Prostate gland (tissue), 2 donors: ENCODE measurements at regions not wholly inside any gene's neighbourhood (a gene's known extent, or its start where the extent isn't known, plus 50 kb on each side); places are given as distances from the start of the nearest gene placed in this dataset.

Experiments used
- DNase-seq: peaks from one replicate; pipeline ENCODE4 v3.0.0-alpha.2; 2019; ENCODE audit warnings: low spot score
- H3K27ac ChIP-seq, 2 donors: fragments of 200-600 bp; sonication (generic); 2 replicates each; pipeline ENCODE4 v1.5.1; 2017 to 2019
- H3K27me3 ChIP-seq: fragments of 200-600 bp; sonication (generic); replicated peaks from 2 replicates; pipeline ENCODE4 v1.5.1; 2019; ENCODE audit not compliant: insufficient read depth
- H3K36me3 ChIP-seq, 2 donors: fragments of 200-600 bp; sonication (generic); 1 replicate in 1 of 2; 2 replicates in 1 of 2; pipeline versions ENCODE4 v1.5.1 to v1.8.1; 2017 to 2019
- H3K4me1 ChIP-seq: fragments of 200-600 bp; sonication (generic); replicated peaks from 2 replicates; pipeline ENCODE4 v1.5.1; 2019
- H3K4me3 ChIP-seq, 2 donors: fragments of 200-600 bp; sonication (generic); 2 replicates each; pipeline ENCODE4 v1.5.1; 2017 to 2019
- H3K9me3 ChIP-seq: fragments of 200-600 bp; sonication (generic); 2 replicates; pipeline ENCODE4 v1.5.1; 2017
- CTCF ChIP-seq, 4 experiments: fragments of 200-600 bp in 2 of 4; fragments of 450-650 bp in 2 of 4; sonication (generic) in 2 of 4; IDR thresholded peaks; 1 replicate in 3 of 4; 2 replicates in 1 of 4; pipeline ENCODE4 v1.5.1; 2016 to 2019; ENCODE audit warnings: antibody characterized with exemption in 4 of 4, mild to moderate bottlenecking in 2 of 4, moderate library complexity in 2 of 4
- POLR2A ChIP-seq: fragments of 450-650 bp; IDR thresholded peaks from one replicate; pipeline ENCODE4 v1.6.1; 2016; ENCODE audit warnings: antibody characterized with exemption, mild to moderate bottlenecking
- POLR2AphosphoS5 ChIP-seq: sonication (generic); formaldehyde crosslinking; IDR thresholded peaks from one replicate; pipeline ENCODE4 v1.6.1; 2017; ENCODE audit warnings: antibody characterized with exemption
- WGBS: methylation state at CpG from one replicate; pipeline ENCODE4 v1.1.5; 2018; 5-methylcytosine and 5-hydroxymethylcytosine counted together
- intact Hi-C: fragments of 100-400 bp; cut with DNase I; formaldehyde crosslinking; loops from one replicate; pipeline ENCODE4 v1.14.2; 2022

- intact Hi-C loops, result no loop called here
These were observed 835.7 kb downstream of the DCDC2C start for GRCh38 chr2:4539121-4539520.

GRCh38 chr2:4549666-4550210, 846.4 kb downstream of the DCDC2C start:
- intact Hi-C loops, result no loop called here
- TF ChIP-seq POLR2A (no peak), CTCF (IDR thresholded peaks at IDR 0.05) (no peak)
- Histone ChIP-seq H3K27me3 (no peaks in the 10 kb centered on the region), H3K9me3 (no peaks in the 10 kb centered on the region), H3K4me3 (no peak overlapping the region), H3K36me3 (no peaks in the 10 kb centered on the region), H3K27ac (no peak overlapping the region), H3K4me1 (no peaks in the 10 kb centered on the region)
- no peak for DNase-seq
- WGBS, result 88% methylated on average over 8 of the region's 8 CpGs

More at GRCh38 chr2:4539121-4539520, 835.7 kb downstream of the DCDC2C start:
- 94% methylated on average over 9 of the region's 9 CpGs for WGBS
- DNase-seq, result no peak
- Histone ChIP-seq H3K36me3 (no peaks in the 10 kb centered on the region), H3K4me3 (no peak overlapping the region), H3K27me3 (no peaks in the 10 kb centered on the region), H3K4me1 (no peaks in the 10 kb centered on the region), H3K27ac (no peak overlapping the region), H3K9me3 (no peaks in the 10 kb centered on the region)
- TF ChIP-seq CTCF (IDR thresholded peaks at IDR 0.05), result no peak

GRCh38 chr2:4551691-4552474, 848.5 kb downstream of the DCDC2C start:
- Histone ChIP-seq H3K4me1 (no peaks in the 10 kb centered on the region), H3K9me3 (no peaks in the 10 kb centered on the region), H3K27me3 (no peaks in the 10 kb centered on the region), H3K27ac (no peak overlapping the region), H3K4me3 (no peak overlapping the region), H3K36me3 (no peaks in the 10 kb centered on the region)
- no peak for DNase-seq
- 63% methylated on average over 9 of the region's 9 CpGs for WGBS
- intact Hi-C loops, result no loop called here
- no peak for TF ChIP-seq CTCF (IDR thresholded peaks at IDR 0.05)
- TF ChIP-seq POLR2AphosphoS5, result no peak
- no peak for TF ChIP-seq POLR2A

- Histone ChIP-seq H3K4me3 (no peak overlapping the region), H3K36me3 (no peaks in the 10 kb centered on the region), H3K9me3 (no peaks in the 10 kb centered on the region), H3K27me3 (no peaks in the 10 kb centered on the region), H3K4me1 (no peaks in the 10 kb centered on the region), H3K27ac (no peak overlapping the region)
- DNase-seq, result no peak
- no peak for TF ChIP-seq POLR2AphosphoS5
- TF ChIP-seq CTCF (IDR thresholded peaks at IDR 0.05), result no peak
- TF ChIP-seq POLR2A, result no peak
- 50% methylated on average over 16 of the region's 16 CpGs for WGBS
- intact Hi-C loops, result no loop called here
These were observed 849.9 kb downstream of the DCDC2C start for GRCh38 chr2:4553241-4553640.
